Right atrium auricular region (tissue), 2 donors: ENCODE measurements at regions not wholly inside any gene's neighbourhood (a gene's known extent, or its start where the extent isn't known, plus 50 kb on each side); places are given as distances from the start of the nearest gene placed in this dataset.
A peak's percentile ranks its signal among the peaks of the same experiment; 100 is the strongest.

Source experiments
- DNase-seq: peaks from one replicate; pipeline ENCODE4 v3.0.0-alpha.2; 2019; ENCODE audit warnings: low spot score
- H3K27ac ChIP-seq, 2 donors: fragments of 200-600 bp; sonication (generic); 1 replicate in 1 of 2; 2 replicates in 1 of 2; pipeline ENCODE4 v1.5.1; 2016 to 2019
- H3K27me3 ChIP-seq, 2 donors: fragments of 200-600 bp; sonication (generic); one replicate each; pipeline versions ENCODE4 v1.5.1 to v1.6.0; 2017 to 2019
- H3K36me3 ChIP-seq: fragments of 200-600 bp; sonication (generic); one replicate; pipeline ENCODE4 v1.5.1; 2016
- H3K4me1 ChIP-seq, 2 donors: fragments of 200-600 bp; sonication (generic); one replicate each; pipeline versions ENCODE4 v1.5.1 to v1.6.0; 2017 to 2019
- H3K4me3 ChIP-seq, 2 donors: fragments of 200-600 bp; sonication (generic); 1 replicate in 1 of 2; 2 replicates in 1 of 2; pipeline ENCODE4 v1.5.1; 2017 to 2019; ENCODE audit warnings: mild to moderate bottlenecking in 1 of 2, moderate library complexity in 1 of 2
- H3K9me3 ChIP-seq, 2 donors: fragments of 200-600 bp; sonication (generic); one replicate each; pipeline ENCODE4 v1.5.1; 2019
- TF ChIP-seq, protein P1 (sequence below), 2 donors: fragments of 200-600 bp; sonication (generic); IDR thresholded peaks; one replicate each; pipeline ENCODE4 v1.5.1; 2019; ENCODE audit warnings: antibody characterized with exemption in 2 of 2

DNA sequence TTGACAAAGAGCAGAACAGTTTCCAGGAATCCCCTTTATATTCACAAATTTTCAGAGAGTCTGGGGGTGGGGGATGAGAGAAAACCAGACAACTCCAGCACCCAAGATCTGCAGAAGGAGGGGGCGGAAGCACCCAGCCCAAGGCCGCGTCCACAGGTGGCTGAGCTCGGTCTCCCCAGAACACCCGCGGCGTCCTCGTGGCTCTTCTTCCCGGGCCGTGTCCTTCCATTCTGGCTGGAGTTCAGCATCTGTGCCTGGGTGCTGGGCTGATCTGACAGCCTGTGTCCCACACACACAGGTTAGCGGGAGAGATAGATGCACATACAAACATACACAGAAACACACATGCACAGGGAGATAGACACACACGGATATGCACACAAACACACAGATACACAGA lies 455.8 kb upstream of the SALL3 start:
- H3K27me3 ChIP-seq, result no peaks in the 10 kb centered on the region

DNA sequence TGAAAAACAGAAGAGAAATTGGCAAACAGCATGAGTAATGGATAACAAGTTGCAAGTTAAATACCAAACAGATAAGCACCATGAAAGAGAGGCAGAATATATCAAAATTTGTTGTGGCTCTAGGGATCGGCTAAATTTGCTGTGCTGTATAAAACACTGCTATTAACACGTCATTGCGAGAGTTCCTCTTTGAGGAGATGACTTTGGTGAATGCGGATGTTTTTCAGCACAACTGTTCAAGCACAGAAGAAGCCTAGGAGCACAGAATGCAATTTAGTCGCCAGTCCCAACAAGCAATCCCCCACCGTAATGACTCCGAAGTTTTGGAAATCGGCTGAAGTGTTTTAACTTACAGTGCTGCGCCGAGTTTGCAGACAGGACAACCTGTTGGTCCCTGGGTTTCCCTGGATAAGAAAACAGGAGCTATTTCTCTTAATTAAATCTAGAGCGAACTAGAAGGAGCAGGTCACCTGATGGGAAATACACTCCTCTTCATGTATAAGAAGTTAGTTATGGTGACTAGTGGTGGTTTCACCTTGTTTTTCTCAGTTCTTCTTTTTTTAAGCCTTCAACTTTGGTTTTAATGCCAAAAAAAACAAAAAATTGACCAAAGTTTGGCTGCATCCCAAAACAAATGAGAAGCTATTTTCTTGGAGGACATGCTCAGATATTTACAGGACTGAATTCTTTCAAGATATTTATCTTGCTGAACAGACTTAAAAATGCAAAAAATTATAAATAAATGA lies 454.1 kb upstream of the SALL3 start:
- Histone ChIP-seq H3K4me3 (no peak overlapping the region), H3K4me1 (no peaks in the 10 kb centered on the region), H3K9me3 (no peaks in the 10 kb centered on the region), H3K36me3 (no peaks in the 10 kb centered on the region), H3K27ac (no peak overlapping the region), H3K27me3 (no peaks in the 10 kb centered on the region)
- TF ChIP-seq, protein P1, sequence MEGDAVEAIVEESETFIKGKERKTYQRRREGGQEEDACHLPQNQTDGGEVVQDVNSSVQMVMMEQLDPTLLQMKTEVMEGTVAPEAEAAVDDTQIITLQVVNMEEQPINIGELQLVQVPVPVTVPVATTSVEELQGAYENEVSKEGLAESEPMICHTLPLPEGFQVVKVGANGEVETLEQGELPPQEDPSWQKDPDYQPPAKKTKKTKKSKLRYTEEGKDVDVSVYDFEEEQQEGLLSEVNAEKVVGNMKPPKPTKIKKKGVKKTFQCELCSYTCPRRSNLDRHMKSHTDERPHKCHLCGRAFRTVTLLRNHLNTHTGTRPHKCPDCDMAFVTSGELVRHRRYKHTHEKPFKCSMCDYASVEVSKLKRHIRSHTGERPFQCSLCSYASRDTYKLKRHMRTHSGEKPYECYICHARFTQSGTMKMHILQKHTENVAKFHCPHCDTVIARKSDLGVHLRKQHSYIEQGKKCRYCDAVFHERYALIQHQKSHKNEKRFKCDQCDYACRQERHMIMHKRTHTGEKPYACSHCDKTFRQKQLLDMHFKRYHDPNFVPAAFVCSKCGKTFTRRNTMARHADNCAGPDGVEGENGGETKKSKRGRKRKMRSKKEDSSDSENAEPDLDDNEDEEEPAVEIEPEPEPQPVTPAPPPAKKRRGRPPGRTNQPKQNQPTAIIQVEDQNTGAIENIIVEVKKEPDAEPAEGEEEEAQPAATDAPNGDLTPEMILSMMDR (IDR thresholded peaks at IDR 0.05), result no peak
- no peak for DNase-seq

More for the DNA sequence above, 455.8 kb upstream of the SALL3 start:
- Histone ChIP-seq H3K4me1 (no peaks in the 10 kb centered on the region), H3K4me3 (no peak overlapping the region), H3K9me3 (no peaks in the 10 kb centered on the region), H3K27ac (no peak overlapping the region), H3K36me3 (no peaks in the 10 kb centered on the region)
- TF ChIP-seq, protein P1 (IDR thresholded peaks at IDR 0.05), result no peak
- DNase-seq, result no peak

DNA sequence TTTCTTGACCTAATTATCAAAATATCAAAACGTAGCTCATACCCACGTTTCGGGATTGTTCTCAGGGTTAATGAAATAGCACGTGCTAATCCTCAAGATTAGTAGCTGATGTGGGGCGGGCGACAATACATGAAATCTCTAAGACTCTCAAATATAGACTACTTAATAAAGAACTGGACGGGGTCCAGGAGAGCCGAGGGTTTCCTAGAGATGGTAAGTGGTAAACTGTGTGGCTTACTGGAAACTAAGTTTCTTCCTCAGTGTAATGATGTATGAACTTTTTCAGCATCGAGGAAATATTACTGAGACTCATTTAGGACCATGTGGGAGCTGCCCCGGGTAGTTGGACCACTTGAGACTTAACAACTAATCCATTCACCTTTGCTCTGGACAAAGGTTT lies 453.3 kb upstream of the SALL3 start:
- Histone ChIP-seq H3K4me1 (no peaks in the 10 kb centered on the region), H3K27me3 (no peaks in the 10 kb centered on the region), H3K4me3 (no peak overlapping the region), H3K36me3 (no peaks in the 10 kb centered on the region), H3K9me3 (no peaks in the 10 kb centered on the region), H3K27ac (no peak overlapping the region)
- TF ChIP-seq, protein P1 (IDR thresholded peaks at IDR 0.05), result no peak
- DNase-seq, result no peak

DNA sequence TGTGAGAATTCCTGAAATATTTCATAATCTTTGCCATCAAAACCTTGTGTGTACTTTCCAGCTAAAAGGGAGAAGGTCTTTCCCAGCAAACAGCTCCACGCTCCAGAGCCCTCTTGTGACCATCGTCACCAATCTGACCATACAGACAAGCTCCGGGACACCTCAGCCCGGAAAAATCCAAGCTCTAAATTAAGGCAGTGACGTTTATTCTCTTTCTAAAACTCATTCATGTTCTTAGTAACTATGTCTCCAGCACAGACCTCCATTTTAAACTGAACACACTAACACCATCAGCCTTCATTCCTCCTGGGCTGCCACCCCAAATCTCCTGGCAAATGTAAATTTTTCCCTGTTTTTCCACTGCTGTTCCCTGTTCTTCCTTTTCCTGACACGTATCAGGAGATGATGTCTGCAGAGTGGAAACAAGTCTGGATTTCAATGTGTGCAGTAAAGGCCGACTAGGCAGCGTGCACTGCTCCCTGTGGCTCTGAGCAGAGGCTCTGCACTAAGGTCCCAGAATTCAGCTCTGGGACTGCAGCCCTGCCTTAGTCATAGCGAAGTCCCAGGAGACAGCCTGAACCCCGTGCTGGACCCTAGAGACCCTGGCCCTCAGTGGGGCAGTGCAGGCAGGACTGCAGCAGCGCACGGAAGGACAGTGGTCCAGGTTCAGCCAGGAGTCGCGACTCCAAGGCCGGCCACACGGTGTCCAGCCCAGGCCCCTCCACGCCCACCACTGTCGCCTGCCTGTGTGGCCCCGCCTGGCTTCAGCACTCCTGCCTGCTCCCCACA lies 452.5 kb upstream of the SALL3 start:
- H3K4me3 ChIP-seq, result no peak overlapping the region
- H3K27ac ChIP-seq, result no peak overlapping the region
- H3K27me3 ChIP-seq, result no peaks in the 10 kb centered on the region
- no peaks in the 10 kb centered on the region for H3K4me1 ChIP-seq
- no peaks in the 10 kb centered on the region for H3K9me3 ChIP-seq
- TF ChIP-seq, protein P1 (IDR thresholded peaks at IDR 0.05), result no peak
- H3K36me3 ChIP-seq, result no peaks in the 10 kb centered on the region
- DNase-seq, result peak; percentile 43

GRCh38 chr18:78527984-78528383 lies 451.6 kb upstream of the SALL3 start:
- no peaks in the 10 kb centered on the region for H3K36me3 ChIP-seq
- TF ChIP-seq, protein P1 (IDR thresholded peaks at IDR 0.05), result no peak
- DNase-seq, result no peak
- H3K27ac ChIP-seq, result no peak overlapping the region
- no peaks in the 10 kb centered on the region for H3K4me1 ChIP-seq
- no peaks in the 10 kb centered on the region for H3K27me3 ChIP-seq
- no peaks in the 10 kb centered on the region for H3K9me3 ChIP-seq
- no peak overlapping the region for H3K4me3 ChIP-seq
